ENCODE measurements at regions not wholly inside any gene's neighbourhood (a gene's known extent, or its start where the extent isn't known, plus 50 kb on each side); places are given as distances from the start of the nearest gene placed in this dataset.

DNA sequence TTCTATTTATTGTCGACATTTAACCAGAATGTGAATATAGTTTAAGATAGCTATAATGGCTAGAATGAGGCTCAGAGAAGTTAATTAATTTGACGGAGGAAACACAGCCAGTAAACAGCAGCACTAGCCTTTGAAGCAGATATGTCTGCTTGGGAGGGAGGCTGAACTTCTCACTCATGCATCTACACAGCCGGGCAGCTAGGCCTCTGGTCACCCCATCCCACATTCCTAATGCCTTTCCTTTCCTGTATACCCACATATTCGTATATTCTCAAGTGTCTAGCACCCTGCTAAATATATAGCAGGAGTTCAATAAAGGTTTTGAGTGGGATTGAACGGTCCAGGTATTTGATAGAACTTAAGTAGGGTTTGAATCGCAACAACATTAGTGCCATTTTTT, 230.4 kb upstream of the PDE10A start:
- no peak for DNase-seq (ENCODE audit: extremely low read depth in 1 of 11, low read depth in 9 of 11, low spot score in 4 of 11)

DNA sequence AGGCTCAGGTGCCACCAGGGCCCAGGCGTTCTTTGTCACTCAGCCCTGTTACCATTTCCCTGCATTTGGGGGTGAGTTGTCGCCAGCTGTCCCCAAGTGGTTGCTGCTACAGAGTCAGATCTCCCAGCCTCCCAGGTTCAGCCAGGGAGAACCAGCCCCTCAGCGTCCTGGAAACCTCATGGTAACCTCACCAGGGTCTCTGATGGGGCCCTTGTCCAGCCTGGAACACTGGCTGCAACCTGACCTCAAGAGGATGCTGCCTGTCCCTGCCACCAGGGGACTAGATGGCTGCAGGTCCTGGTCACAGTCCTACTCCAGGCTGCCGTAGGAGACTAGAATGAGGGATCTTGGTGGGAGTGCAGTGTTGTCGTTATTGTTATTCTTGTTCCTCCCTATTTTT, 228.3 kb upstream of the PDE10A start:
- DNase-seq (ENCODE audit: extremely low read depth in 1 of 11, low read depth in 9 of 11, low spot score in 4 of 11): no peak

DNA sequence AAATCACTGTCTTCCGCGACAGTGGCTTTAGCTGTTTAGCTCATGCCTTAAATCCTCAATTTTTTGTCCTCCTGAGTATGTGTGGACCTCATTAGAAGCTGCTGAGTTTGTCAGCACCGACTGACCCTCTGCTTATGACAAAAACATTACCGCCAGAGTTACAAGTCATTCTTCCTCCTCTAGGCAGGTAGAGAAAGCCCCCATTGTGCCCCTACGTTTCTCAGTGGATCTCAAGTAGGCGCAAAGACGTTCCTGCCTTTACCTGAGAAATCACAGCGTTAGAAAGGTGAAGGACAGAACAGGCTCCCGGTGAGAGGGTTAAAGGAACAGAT, 227.3 kb upstream of the PDE10A start:
- DNase-seq (ENCODE audit: extremely low read depth in 1 of 11, low read depth in 9 of 11, low spot score in 4 of 11): no peak

DNA sequence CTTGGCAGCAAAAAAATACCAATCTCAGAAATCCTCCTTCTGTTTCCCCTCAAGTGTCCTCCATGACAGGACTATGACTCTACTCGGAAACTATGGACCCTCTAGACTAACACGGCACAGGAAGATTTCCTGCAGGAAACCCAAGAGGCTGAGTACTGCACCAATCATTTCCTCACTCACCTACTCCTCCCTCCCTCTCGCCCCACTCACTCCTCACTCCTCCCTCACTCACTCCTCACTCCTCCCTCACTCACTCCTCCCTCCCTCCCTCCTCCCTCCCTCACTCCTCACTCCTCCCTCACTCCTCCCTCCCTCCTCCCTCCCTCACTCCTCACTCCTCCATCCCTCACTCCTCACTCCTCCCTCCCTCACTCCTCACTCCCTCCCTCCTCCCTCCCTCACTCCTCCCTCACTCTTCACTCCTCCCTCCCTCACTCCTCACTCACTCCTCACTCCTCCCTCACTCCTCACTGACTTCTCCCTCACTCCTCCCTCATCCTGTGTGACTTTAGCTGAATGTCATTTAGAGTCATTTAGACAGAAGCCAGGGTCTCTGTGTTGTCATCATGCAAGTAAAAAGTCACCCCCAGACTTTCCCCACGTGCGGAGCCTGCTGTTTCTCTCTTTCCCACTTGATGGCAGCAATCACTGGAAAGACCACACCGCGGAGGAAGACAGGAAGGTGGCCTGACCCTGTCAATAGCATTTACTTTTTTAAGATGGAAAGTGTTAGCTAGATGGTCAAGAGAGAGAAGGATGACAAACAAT, 226.8 kb upstream of the PDE10A start:
- DNase-seq (ENCODE audit: extremely low read depth in 1 of 11, low read depth in 9 of 11, low spot score in 4 of 11): peak in 1 of 11 donors; percentile 20

DNA sequence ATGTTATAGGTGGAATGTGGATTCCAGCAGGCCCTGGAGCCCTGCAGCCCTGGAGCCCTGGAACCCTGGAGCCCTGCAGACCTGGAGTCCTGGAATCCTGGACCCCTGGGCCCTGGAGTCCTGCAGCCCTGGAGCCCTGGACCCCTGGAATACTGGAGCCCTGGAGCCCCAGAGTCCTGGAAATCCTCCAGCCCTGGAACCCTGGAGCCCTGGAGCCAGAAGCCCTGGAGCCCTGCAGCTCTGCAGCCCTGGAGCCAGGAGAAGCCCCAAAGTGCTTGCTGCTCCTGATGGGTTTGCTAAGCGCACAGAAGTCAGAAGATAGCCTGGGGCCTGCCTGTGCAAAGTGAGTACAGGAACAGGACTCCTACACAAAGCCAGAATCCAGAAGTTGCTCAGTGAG, 223.1 kb upstream of the PDE10A start:
- no peak for DNase-seq (ENCODE audit: extremely low read depth in 1 of 11, low read depth in 9 of 11, low spot score in 4 of 11)

DNA sequence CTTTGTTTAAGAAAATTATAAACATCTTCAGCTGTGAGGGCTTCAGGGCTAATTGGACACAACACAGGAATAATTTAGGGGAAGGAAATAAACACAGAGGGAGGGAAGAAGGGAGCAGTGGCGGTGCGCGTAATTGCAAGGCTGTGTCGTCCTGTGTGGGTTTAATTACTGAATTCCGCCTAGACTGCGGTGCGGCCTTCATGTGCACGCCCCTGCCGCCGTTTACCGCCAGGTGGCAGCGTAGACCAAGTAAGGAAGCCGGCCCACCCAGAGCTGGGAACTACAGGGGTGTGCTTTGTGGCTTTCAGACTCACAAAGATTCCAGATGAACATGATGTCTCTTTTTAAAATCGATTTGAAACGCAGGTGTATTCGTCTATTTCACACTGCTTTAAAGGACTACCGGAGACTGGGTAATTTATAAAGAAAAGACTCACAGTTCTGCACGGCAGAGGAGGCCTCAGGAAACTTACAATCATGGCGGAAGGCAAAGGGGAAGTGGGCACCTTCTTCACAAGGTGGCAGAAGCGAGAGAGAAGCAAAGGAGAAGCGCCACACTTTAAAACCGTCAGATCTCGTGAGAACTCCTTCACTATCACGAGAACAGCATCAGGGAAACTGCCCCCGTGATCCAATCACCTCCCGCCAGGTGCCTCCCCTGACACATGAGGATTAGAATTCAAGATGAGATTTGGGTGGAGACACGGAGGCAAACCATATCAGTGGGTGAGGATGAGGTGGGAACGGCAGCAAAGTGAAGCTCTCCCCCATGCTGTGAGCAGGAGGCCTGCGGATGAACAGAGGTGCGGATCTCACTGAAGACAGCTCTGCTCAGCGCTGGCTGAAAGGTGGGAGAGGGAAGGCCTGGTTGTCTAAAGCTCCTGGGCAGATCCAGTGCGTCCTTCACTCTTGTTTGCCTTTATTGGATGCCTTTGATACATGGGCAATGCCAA, 222.0 kb upstream of the PDE10A start:
- DNase-seq (ENCODE audit: extremely low read depth in 1 of 11, low read depth in 9 of 11, low spot score in 4 of 11): peak; percentile 52 to 82 (median 72)

DNA sequence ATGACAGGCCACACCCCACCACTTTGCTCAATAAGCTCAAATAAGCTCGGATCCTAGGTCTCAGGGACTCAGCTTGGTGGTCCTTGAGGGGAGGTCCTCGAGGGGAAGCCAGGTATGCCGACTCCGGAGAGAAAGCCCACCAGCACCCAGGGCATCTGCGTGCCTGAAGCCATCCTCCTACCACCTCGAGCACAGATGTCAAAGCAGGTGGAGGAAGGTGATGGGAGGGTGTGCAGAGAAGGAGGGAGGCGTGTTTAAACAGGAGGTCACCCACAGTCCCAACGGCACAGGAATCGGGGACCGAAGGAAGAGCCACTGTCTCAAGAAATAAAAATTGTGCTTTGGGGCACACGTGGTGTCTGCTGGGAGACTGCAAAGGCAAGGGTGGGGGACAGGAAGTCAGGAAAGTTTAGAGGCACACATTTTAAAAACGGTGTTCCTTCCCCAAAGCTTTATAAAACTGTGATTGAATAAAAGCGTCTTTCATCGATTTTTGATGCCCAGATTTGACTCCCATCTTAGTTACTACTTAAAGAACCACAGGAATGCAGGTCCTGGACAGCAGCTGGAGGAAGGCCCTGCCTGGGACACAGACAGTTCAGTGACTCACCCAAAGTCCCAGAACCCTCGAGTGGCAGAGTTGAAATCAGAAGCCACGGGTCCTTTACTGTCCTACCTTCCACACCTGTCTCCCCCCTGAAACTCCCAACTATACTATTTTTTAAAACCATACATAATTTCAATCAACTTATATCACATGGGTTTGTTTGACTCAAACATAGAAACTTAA, 221.0 kb upstream of the PDE10A start:
- DNase-seq (ENCODE audit: extremely low read depth in 1 of 11, low read depth in 9 of 11, low spot score in 4 of 11): no peak

DNA sequence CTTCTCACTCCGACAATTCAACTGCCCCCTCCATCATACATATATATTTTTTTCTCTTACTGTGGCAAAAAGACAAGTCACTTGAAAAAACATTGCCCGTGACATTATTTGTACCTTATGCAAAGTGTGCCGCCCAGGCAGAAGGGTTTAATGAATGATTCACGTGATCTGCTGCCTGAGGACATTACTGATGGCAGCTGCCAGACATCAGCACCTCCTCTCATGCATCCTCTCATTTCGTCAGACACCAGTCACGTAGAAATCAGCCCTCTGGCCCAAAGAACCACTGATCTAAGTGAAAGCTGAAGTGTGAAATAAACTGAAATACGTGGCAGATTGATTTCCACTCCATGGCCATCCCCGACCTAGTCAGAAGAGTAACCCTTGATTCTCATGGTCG, 218.8 kb upstream of the PDE10A start:
- DNase-seq (ENCODE audit: extremely low read depth in 1 of 11, low read depth in 9 of 11, low spot score in 4 of 11): no peak

DNA sequence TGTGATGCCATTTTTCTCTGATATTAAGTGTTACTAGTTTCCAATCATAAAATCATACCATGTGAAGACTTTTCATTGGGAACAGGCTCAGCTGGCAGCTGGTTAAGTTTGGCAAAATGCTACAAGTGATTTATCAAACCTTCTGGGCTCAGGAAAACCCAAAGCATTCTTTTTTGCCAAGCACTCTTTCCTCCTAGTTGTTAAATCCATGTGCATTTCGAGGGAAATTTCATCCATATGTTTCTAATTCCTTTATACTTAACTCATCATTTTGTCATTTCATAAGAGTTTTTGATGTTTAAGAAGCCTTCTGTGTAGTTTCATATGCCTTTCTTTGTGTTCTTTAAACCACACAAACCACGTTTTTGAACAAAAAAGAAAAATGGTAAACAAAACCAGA, 217.6 kb upstream of the PDE10A start:
- DNase-seq (ENCODE audit: extremely low read depth in 1 of 11, low read depth in 9 of 11, low spot score in 4 of 11): no peak

DNA sequence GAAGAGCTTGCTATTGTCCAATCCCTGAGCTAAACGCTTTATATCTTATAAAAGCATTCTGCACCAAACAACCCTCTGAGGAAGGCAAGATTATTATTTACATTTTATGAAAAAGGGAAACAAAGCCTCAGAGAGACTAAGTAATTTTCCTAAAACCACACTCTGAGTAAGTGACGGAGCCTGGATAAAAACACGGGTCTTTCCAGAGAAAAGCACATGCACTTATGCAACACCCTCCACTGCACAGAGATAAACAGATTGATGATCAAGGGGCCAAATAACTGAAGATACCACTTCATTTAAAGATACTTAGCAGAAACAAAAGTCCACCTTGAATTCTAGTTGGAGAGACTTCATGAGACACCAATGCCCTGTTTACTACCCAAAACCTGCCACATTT, 214.7 kb upstream of the PDE10A start:
- DNase-seq (ENCODE audit: extremely low read depth in 1 of 11, low read depth in 9 of 11, low spot score in 4 of 11): no peak

DNA sequence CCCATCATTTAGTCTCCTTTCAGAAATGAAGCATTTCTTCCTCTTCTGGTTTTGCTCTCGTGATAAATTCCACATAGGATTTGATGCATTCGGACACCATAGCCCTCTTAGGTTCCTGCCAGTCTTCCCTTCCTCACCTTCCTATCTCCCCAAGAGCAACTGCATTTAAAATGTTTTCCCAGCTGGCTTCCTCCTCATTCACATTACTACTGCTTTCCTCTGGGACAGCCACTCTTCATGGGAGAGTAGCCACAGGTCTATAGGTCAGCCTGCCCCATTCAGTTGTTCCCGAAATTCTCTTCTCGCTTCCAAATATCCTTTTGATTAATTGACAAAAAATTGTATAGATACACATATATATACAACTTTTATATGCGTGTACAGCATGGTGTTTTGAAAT, 214.2 kb upstream of the PDE10A start:
- no peak for DNase-seq (ENCODE audit: extremely low read depth in 1 of 11, low read depth in 9 of 11, low spot score in 4 of 11)

DNA sequence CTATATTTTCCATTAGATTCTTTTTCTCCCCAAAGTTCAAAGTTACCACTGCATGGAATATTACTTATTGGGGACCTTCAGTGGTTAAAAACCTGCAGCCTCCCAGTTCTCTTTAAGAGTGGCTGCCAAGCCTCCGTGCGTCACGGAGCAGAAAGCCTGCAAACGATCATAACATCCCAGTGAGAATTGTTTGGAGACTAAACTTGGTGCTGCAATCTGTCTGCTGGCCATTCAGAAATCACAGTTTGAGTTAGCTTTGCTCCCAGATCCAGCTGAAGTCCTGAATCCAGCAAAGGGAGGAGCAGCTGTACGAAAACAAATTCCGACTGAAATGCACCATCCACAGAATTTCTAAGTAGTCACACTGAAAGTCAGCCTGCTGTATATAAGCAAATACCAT, 213.5 kb upstream of the PDE10A start:
- DNase-seq (ENCODE audit: extremely low read depth in 1 of 11, low read depth in 9 of 11, low spot score in 4 of 11): peak in 1 of 11 donors; percentile 21

DNA sequence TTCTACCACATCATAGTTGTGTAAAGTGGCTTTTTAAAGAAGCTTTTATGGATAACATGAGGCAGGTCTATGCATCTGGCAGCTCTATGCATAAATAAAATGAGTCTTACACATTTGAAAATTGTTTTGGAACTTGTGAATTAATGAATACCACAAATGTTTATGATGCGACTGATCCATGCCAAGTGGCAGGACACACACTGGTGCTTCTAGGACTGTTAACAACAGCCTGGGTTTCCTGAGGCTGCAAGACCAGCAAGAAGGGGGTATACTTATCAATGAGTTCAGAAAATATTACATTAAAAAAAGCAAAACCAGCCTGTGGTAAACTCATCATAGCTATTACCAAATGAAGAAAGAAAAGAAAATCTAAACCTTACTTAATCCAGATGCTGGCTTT, 212.9 kb upstream of the PDE10A start:
- DNase-seq (ENCODE audit: extremely low read depth in 1 of 11, low read depth in 9 of 11, low spot score in 4 of 11): no peak

DNA sequence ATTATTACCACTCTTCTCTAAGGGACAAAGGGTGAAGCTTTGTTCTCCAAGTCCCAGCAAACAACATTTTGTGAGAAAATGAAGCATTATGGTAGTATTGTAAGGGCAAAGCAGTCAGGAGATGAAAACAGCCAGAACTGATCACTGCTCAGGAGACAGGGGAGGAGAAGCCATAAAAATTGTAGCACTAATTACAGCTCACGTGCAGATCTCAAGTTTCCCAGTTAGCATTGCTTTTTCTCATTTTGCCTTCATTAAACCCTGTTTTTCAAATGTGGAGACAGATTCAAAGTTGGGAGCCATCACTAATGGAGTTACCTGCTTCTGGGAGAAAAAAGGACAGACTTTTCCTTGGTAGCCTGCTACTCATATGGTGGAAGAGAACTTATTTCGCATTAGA, 210.9 kb upstream of the PDE10A start:
- peak in 1 of 11 donors; percentile 24 for DNase-seq (ENCODE audit: extremely low read depth in 1 of 11, low read depth in 9 of 11, low spot score in 4 of 11)

DNA sequence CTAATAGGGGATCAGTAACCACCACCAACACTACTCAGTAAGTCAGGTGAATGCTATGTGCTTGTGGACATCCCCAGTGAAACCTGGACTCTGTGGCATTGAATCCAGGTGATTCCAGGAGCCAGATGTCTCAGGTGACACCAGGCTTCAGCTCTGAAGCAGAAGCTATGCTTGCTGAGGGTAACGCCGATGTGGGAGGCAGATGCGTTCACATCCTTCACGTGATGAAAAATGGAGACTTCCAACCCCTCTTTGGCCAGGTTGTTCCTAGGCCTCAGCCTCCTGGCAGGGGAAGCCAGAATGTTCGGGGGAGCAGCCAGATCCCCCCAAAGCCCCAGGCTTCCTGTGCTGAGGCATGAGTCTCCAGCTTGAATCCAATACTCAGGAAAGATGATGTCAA, 209.8 kb upstream of the PDE10A start:
- DNase-seq (ENCODE audit: extremely low read depth in 1 of 11, low read depth in 9 of 11, low spot score in 4 of 11): no peak

DNA sequence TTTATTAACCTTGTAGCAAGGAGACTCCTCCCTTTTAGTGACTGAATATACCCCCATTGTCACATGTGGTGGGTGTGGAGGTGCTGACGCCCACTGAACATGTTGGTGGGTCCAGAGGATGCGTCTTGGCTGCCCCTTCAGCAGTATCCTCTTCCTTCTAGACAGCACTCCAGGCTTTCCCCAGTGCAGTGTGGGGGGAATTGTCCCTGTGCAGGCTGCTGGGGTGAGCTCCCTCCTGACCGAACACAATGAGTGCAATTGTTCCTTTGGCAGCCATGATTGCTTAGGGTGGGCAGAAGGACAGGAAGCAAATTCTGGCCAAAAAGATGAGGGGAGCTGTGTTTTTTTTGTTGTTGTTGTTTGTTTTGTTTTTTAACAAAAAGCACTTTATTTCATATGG, 209.3 kb upstream of the PDE10A start:
- no peak for DNase-seq (ENCODE audit: extremely low read depth in 1 of 11, low read depth in 9 of 11, low spot score in 4 of 11)

DNA sequence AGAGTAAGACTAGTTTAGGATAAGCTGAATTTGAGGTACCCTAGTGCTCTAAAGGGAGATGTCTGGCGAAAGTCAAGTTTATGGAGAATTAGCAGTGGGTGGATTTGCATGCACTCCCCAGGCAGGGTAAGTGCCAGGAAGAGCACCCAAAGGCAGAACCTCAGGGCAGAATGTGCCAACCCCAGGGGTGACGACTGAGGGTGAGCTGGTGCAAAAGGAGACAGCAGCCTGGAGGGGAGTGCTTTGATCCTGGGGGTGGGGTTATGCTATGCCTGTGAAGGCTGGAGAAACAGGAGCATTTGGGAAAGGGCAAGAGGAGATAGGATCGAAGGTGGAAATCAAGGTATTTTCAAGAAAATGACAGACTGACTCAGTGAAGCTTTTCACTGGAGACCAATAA, 208.5 kb upstream of the PDE10A start:
- no peak for DNase-seq (ENCODE audit: extremely low read depth in 1 of 11, low read depth in 9 of 11, low spot score in 4 of 11)

DNA sequence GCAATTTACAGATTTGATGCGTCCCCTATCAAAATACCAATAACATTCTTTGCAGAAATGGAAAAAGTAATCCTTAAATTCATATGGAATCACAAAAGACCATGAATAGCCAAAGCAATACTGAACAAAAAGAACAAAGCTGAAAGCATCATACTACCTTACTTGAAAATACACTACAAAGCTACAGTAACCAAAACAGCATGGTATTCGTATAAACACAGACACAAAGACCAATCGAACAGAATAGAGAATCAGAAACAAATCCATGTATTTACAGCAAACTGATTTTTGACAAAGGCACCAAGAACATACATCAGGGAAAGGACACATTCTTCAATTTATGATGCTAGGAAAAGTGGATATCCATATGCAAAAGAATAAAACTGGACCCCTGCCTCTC, 206.5 kb upstream of the PDE10A start:
- DNase-seq (ENCODE audit: extremely low read depth in 1 of 11, low read depth in 9 of 11, low spot score in 4 of 11): no peak

DNA sequence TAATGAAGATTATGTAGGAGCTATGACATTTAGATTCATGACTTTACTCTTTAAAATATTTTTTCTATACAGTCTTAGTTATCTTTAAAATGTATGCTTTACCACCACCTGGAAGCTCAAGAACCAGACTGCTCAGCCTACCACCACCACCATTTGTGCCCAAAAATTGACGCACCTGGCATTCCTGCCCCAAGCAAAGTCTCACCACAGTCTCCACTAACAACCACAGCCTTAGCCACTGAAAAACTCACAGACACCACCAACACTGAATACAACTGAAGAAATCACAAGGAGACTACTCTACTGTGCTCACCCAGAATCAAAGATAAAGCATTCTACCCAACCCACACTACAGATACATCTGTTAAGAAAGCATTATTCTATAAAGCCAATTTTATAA, 201.9 kb upstream of the PDE10A start:
- DNase-seq (ENCODE audit: extremely low read depth in 1 of 11, low read depth in 9 of 11, low spot score in 4 of 11): no peak

DNA sequence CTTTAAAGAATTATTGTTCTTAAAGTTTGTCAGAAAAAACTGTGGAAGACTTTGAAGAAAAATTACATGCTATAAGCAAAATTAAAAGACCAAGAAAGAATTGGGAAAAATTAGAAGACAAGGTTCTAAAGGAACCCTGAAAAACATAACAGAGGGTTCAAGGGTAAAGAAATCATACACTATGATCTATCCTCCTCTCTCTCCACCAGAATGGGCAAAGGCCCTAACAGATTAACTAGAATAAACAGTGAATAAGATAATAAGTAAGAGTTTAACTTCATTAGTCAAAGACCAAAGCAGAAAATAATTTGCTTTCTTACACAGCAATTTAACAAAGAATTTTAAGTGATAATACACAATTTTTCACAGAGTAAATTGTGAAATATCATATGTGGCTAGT, 201.2 kb upstream of the PDE10A start:
- no peak for DNase-seq (ENCODE audit: extremely low read depth in 1 of 11, low read depth in 9 of 11, low spot score in 4 of 11)

All from renal cortex interstitium (tissue), 11 donors.